ENCODE measurements at regions not wholly inside any gene's neighbourhood (a gene's known extent, or its start where the extent isn't known, plus 50 kb on each side); places are given as distances from the start of the nearest gene placed in this dataset.
"Not testable (repeated sequence)": the region's sequence is repeated elsewhere in the genome, so short reads cannot be mapped to it uniquely, and the experiment has no call there.

- no peaks in the 10 kb centered on the region for H3K4me1 ChIP-seq (ENCODE audit: control insufficient read depth in 2 of 2, insufficient read depth in 2 of 2, low read length in 1 of 2)
- H3K36me3 ChIP-seq (ENCODE audit: control insufficient read depth in 2 of 2, insufficient read depth in 2 of 2, low read length in 1 of 2) = no peaks in the 10 kb centered on the region
- H3K27ac ChIP-seq (ENCODE audit: low read depth in 2 of 2, low read length in 1 of 2) = no peak overlapping the region
- H3K4me3 ChIP-seq (ENCODE audit: low read depth in 1 of 2, low read length in 2 of 2) = no peak overlapping the region
- no peaks in the 10 kb centered on the region for H3K9me3 ChIP-seq (ENCODE audit: control insufficient read depth in 2 of 2, insufficient read depth in 1 of 2, low read depth in 1 of 2, low read length in 1 of 2)
- no peaks in the 10 kb centered on the region for H3K27me3 ChIP-seq (ENCODE audit: control insufficient read depth in 1 of 2, insufficient read depth in 2 of 2, low read length in 2 of 2)
These were observed 482.8 kb upstream of the CHORDC1 start for GRCh38 chr11:90705661-90706060.

DNA sequence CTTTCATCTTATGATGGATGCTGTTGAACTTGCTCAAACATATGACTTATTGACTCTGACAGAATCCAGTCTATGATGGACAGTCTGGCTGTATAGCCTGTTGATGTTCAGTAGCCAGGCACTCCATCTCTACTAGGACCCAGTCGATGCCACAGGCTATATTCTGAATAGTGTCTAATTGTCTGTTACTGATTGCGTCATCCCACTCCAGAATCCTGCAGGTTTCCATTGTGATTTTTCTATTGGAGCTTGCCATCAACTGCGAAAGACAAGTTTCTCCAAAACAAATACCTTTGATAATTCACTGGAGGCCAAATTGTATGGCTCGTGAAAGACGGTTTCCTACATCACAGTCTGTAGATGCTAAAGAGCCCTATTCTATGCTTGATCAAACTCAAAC is 481.7 kb upstream of the CHORDC1 start:
- Histone ChIP-seq H3K4me1 (ENCODE audit: control insufficient read depth in 2 of 2, insufficient read depth in 2 of 2, low read length in 1 of 2) (no peaks in the 10 kb centered on the region), H3K36me3 (ENCODE audit: control insufficient read depth in 2 of 2, insufficient read depth in 2 of 2, low read length in 1 of 2) (no peaks in the 10 kb centered on the region), H3K4me3 (ENCODE audit: low read depth in 1 of 2, low read length in 2 of 2) (no peak overlapping the region), H3K9me3 (ENCODE audit: control insufficient read depth in 2 of 2, insufficient read depth in 1 of 2, low read depth in 1 of 2, low read length in 1 of 2) (no peaks in the 10 kb centered on the region), H3K27me3 (ENCODE audit: control insufficient read depth in 1 of 2, insufficient read depth in 2 of 2, low read length in 2 of 2) (no peaks in the 10 kb centered on the region), H3K27ac (ENCODE audit: low read depth in 2 of 2, low read length in 1 of 2) (no peak overlapping the region)
- WGBS, 2 donors = 86 to 90% methylated on average over 5 of the region's 5 CpGs

- no peaks in the 10 kb centered on the region for H3K36me3 ChIP-seq (ENCODE audit: control insufficient read depth in 2 of 2, insufficient read depth in 2 of 2, low read length in 1 of 2)
- no peaks in the 10 kb centered on the region for H3K9me3 ChIP-seq (ENCODE audit: control insufficient read depth in 2 of 2, insufficient read depth in 1 of 2, low read depth in 1 of 2, low read length in 1 of 2)
- H3K4me1 ChIP-seq (ENCODE audit: control insufficient read depth in 2 of 2, insufficient read depth in 2 of 2, low read length in 1 of 2) = no peaks in the 10 kb centered on the region
- H3K27me3 ChIP-seq (ENCODE audit: control insufficient read depth in 1 of 2, insufficient read depth in 2 of 2, low read length in 2 of 2) = no peaks in the 10 kb centered on the region
- WGBS, 2 donors = 83% methylated on average over 2 of the region's 2 CpGs
- H3K4me3 ChIP-seq (ENCODE audit: low read depth in 1 of 2, low read length in 2 of 2) = no peak overlapping the region
- H3K27ac ChIP-seq (ENCODE audit: low read depth in 2 of 2, low read length in 1 of 2) = no peak overlapping the region
These were observed 478.9 kb upstream of the CHORDC1 start for GRCh38 chr11:90701716-90702115.

GRCh38 chr11:90700789-90701439 is 478.1 kb upstream of the CHORDC1 start:
- Histone ChIP-seq H3K36me3 (ENCODE audit: control insufficient read depth in 2 of 2, insufficient read depth in 2 of 2, low read length in 1 of 2) (no peaks in the 10 kb centered on the region), H3K9me3 (ENCODE audit: control insufficient read depth in 2 of 2, insufficient read depth in 1 of 2, low read depth in 1 of 2, low read length in 1 of 2) (no peaks in the 10 kb centered on the region), H3K4me3 (ENCODE audit: low read depth in 1 of 2, low read length in 2 of 2) (no peak overlapping the region), H3K4me1 (ENCODE audit: control insufficient read depth in 2 of 2, insufficient read depth in 2 of 2, low read length in 1 of 2) (no peaks in the 10 kb centered on the region), H3K27ac (ENCODE audit: low read depth in 2 of 2, low read length in 1 of 2) (no peak overlapping the region), H3K27me3 (ENCODE audit: control insufficient read depth in 1 of 2, insufficient read depth in 2 of 2, low read length in 2 of 2) (no peaks in the 10 kb centered on the region)
- WGBS, 2 donors = 41 to 42% methylated on average over 4 of the region's 4 CpGs

DNA sequence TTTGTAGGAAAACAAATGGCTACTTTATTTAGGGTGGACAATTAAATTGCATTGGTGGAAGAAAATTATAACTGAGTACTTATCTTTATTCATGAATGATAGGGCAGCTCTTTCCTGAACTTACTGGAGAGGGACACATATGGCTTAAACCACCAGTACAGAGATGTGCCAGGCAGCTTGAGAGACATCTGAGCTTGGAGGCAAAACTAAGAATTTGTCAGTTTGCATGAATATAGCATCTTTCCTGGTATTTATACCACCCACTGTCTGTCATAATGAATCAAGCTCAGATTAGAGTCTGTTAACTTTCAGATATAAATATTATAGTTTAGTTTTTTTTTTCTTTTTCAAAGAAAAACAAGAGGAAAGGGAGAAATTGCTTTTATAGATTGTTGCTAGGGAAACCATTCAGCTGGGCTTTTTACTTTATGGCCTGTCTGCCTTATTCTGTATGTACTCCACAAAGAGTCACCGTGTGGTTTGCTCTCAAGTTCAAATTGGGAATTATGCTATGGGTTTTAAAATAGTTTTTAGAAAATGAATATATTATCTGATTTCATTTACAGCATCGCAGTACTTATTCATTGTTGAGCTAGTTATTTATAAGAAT is 477.0 kb upstream of the CHORDC1 start:
- Histone ChIP-seq H3K27me3 (ENCODE audit: control insufficient read depth in 1 of 2, insufficient read depth in 2 of 2, low read length in 2 of 2) (no peaks in the 10 kb centered on the region), H3K4me3 (ENCODE audit: low read depth in 1 of 2, low read length in 2 of 2) (no peak overlapping the region), H3K27ac (ENCODE audit: low read depth in 2 of 2, low read length in 1 of 2) (no peak overlapping the region), H3K9me3 (ENCODE audit: control insufficient read depth in 2 of 2, insufficient read depth in 1 of 2, low read depth in 1 of 2, low read length in 1 of 2) (no peaks in the 10 kb centered on the region), H3K4me1 (ENCODE audit: control insufficient read depth in 2 of 2, insufficient read depth in 2 of 2, low read length in 1 of 2) (no peaks in the 10 kb centered on the region), H3K36me3 (ENCODE audit: control insufficient read depth in 2 of 2, insufficient read depth in 2 of 2, low read length in 1 of 2) (no peaks in the 10 kb centered on the region)
- WGBS, 2 donors = 50 to 58% methylated on average over 2 of the region's 2 CpGs

DNA sequence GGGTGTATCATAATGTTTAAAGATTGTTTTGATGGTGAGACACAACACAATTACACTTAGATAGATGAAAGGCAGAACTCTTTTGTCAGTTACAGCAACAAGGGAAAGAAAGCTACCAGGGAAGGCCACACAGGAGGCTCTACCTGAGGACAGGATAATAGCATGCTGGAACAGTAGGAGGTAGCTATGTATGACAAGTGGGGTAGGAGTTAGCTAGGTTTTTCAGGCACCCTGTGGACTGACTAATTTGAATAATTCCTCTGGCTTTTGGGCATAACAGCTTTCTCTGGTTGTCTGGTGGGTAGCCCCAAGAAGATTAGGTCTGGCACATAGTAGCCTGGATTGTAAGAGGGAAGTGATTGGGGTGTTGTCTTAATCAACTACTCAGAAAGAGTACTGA is 475.4 kb upstream of the CHORDC1 start:
- no peaks in the 10 kb centered on the region for H3K27me3 ChIP-seq (ENCODE audit: control insufficient read depth in 1 of 2, insufficient read depth in 2 of 2, low read length in 2 of 2)
- no peak overlapping the region for H3K4me3 ChIP-seq (ENCODE audit: low read depth in 1 of 2, low read length in 2 of 2)
- H3K36me3 ChIP-seq (ENCODE audit: control insufficient read depth in 2 of 2, insufficient read depth in 2 of 2, low read length in 1 of 2) = no peaks in the 10 kb centered on the region
- no peak overlapping the region for H3K27ac ChIP-seq (ENCODE audit: low read depth in 2 of 2, low read length in 1 of 2)
- H3K4me1 ChIP-seq (ENCODE audit: control insufficient read depth in 2 of 2, insufficient read depth in 2 of 2, low read length in 1 of 2) = no peaks in the 10 kb centered on the region
- H3K9me3 ChIP-seq (ENCODE audit: control insufficient read depth in 2 of 2, insufficient read depth in 1 of 2, low read depth in 1 of 2, low read length in 1 of 2) = peaks cover 0 to 2% of the 10 kb centered on the region in 2 donors

DNA sequence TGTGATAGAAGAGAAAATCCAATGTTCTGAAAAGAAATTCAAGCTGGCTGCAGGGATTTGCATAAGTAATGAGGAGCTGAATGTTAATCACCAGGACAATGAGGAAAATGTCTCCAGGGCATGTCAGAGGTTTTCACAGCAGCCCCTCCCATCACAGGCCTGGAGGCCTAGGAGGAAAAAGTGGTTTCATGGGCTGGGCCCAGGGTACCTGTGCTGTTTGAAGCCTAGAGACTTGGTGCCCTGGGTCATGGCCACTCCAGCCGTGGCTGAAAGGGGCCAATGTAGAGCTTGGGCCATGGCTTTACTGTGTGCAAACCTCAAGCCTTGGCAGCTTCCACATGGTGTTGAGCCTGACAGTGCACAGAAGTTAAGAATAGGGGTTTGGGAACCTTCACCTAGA is 452.6 kb upstream of the CHORDC1 start:
- H3K4me3 ChIP-seq (ENCODE audit: low read depth in 1 of 2, low read length in 2 of 2); H3K27me3 ChIP-seq (ENCODE audit: control insufficient read depth in 1 of 2, insufficient read depth in 2 of 2, low read length in 2 of 2); H3K9me3 ChIP-seq (ENCODE audit: control insufficient read depth in 2 of 2, insufficient read depth in 1 of 2, low read depth in 1 of 2, low read length in 1 of 2); H3K27ac ChIP-seq (ENCODE audit: low read depth in 2 of 2, low read length in 1 of 2); H3K4me1 ChIP-seq (ENCODE audit: control insufficient read depth in 2 of 2, insufficient read depth in 2 of 2, low read length in 1 of 2); H3K36me3 ChIP-seq (ENCODE audit: control insufficient read depth in 2 of 2, insufficient read depth in 2 of 2, low read length in 1 of 2): not testable (repeated sequence)
- WGBS, 2 donors = 84 to 88% methylated on average over 1 of the region's 1 CpG

DNA sequence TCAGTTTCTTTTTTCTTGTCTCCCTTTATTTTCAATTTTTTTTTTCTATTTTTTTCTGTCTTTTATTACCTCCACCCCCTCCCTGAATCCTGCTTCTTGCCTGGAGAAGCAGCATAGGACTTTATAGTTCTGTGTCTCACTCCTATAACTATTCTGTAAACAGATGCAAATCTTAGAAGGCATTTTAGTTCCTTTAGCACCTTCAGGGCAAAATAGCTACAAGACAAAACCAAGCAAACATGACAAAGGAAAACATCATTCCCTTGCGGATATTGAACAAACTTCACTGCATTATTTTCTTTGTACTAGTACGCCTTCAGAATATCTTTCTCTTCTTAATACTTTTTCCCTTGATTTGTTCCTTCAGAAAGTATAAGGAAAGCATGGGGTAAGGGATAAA is 446.2 kb upstream of the CHORDC1 start:
- H3K27me3 ChIP-seq (ENCODE audit: control insufficient read depth in 1 of 2, insufficient read depth in 2 of 2, low read length in 2 of 2) = no peaks in the 10 kb centered on the region
- no peaks in the 10 kb centered on the region for H3K36me3 ChIP-seq (ENCODE audit: control insufficient read depth in 2 of 2, insufficient read depth in 2 of 2, low read length in 1 of 2)
- no peak overlapping the region for H3K4me3 ChIP-seq (ENCODE audit: low read depth in 1 of 2, low read length in 2 of 2)
- no peak overlapping the region for H3K27ac ChIP-seq (ENCODE audit: low read depth in 2 of 2, low read length in 1 of 2)
- WGBS, 2 donors = 81% methylated on average over 2 of the region's 2 CpGs
- H3K4me1 ChIP-seq (ENCODE audit: control insufficient read depth in 2 of 2, insufficient read depth in 2 of 2, low read length in 1 of 2) = no peaks in the 10 kb centered on the region
- H3K9me3 ChIP-seq (ENCODE audit: control insufficient read depth in 2 of 2, insufficient read depth in 1 of 2, low read depth in 1 of 2, low read length in 1 of 2) = no peaks in the 10 kb centered on the region

GRCh38 chr11:90668502-90668901 is 445.7 kb upstream of the CHORDC1 start:
- Histone ChIP-seq H3K9me3 (ENCODE audit: control insufficient read depth in 2 of 2, insufficient read depth in 1 of 2, low read depth in 1 of 2, low read length in 1 of 2) (no peaks in the 10 kb centered on the region), H3K4me1 (ENCODE audit: control insufficient read depth in 2 of 2, insufficient read depth in 2 of 2, low read length in 1 of 2) (no peaks in the 10 kb centered on the region), H3K36me3 (ENCODE audit: control insufficient read depth in 2 of 2, insufficient read depth in 2 of 2, low read length in 1 of 2) (no peaks in the 10 kb centered on the region), H3K27ac (ENCODE audit: low read depth in 2 of 2, low read length in 1 of 2) (no peak overlapping the region), H3K27me3 (ENCODE audit: control insufficient read depth in 1 of 2, insufficient read depth in 2 of 2, low read length in 2 of 2) (no peaks in the 10 kb centered on the region), H3K4me3 (ENCODE audit: low read depth in 1 of 2, low read length in 2 of 2) (no peak overlapping the region)

- no peak overlapping the region for H3K4me3 ChIP-seq (ENCODE audit: low read depth in 1 of 2, low read length in 2 of 2)
- H3K36me3 ChIP-seq (ENCODE audit: control insufficient read depth in 2 of 2, insufficient read depth in 2 of 2, low read length in 1 of 2) = no peaks in the 10 kb centered on the region
- H3K9me3 ChIP-seq (ENCODE audit: control insufficient read depth in 2 of 2, insufficient read depth in 1 of 2, low read depth in 1 of 2, low read length in 1 of 2) = peaks cover 0 to 3% of the 10 kb centered on the region in 2 donors
- no peaks in the 10 kb centered on the region for H3K4me1 ChIP-seq (ENCODE audit: control insufficient read depth in 2 of 2, insufficient read depth in 2 of 2, low read length in 1 of 2)
- WGBS, 2 donors = 63 to 75% methylated on average over 2 of the region's 2 CpGs
- H3K27me3 ChIP-seq (ENCODE audit: control insufficient read depth in 1 of 2, insufficient read depth in 2 of 2, low read length in 2 of 2) = no peaks in the 10 kb centered on the region
- H3K27ac ChIP-seq (ENCODE audit: low read depth in 2 of 2, low read length in 1 of 2) = no peak overlapping the region
These were observed 438.4 kb upstream of the CHORDC1 start for GRCh38 chr11:90661233-90661632.

Measured in esophagus (tissue), 2 donors.